ENCODE measurements at regions not wholly inside any gene's neighbourhood (a gene's known extent, or its start where the extent isn't known, plus 50 kb on each side); places are given as distances from the start of the nearest gene placed in this dataset.

GRCh38 chr15:95422255-95422654 lies 908.2 kb upstream of the NR2F2 start:
- no peak for DNase-seq

GRCh38 chr15:95425859-95426258 lies 904.6 kb upstream of the NR2F2 start:
- no peak for DNase-seq

- DNase-seq = no peak
Observed at GRCh38 chr15:95429345-95429744, 901.2 kb upstream of the NR2F2 start.

GRCh38 chr15:95431518-95431917 lies 899.0 kb upstream of the NR2F2 start:
- no peak for DNase-seq

GRCh38 chr15:95432878-95433405 lies 897.6 kb upstream of the NR2F2 start:
- no peak for DNase-seq

GRCh38 chr15:95439922-95440376 lies 890.6 kb upstream of the NR2F2 start:
- no peak for DNase-seq

- no peak for DNase-seq
Observed at GRCh38 chr15:95440712-95441111, 889.8 kb upstream of the NR2F2 start.

GRCh38 chr15:95442107-95442719 lies 888.3 kb upstream of the NR2F2 start:
- DNase-seq = no peak

GRCh38 chr15:95444860-95445259 lies 885.6 kb upstream of the NR2F2 start:
- DNase-seq = no peak

GRCh38 chr15:95446854-95447253 lies 883.6 kb upstream of the NR2F2 start:
- DNase-seq = no peak

GRCh38 chr15:95447486-95447885 lies 883.0 kb upstream of the NR2F2 start:
- no peak for DNase-seq

GRCh38 chr15:95448531-95449229 lies 881.8 kb upstream of the NR2F2 start:
- no peak for DNase-seq

- DNase-seq = no peak
Observed at GRCh38 chr15:95449230-95449628, 881.3 kb upstream of the NR2F2 start.

GRCh38 chr15:95450413-95450812 lies 880.1 kb upstream of the NR2F2 start:
- DNase-seq = no peak

- no peak for DNase-seq
Observed at GRCh38 chr15:95451938-95452337, 878.6 kb upstream of the NR2F2 start.

GRCh38 chr15:95454403-95455262 lies 875.9 kb upstream of the NR2F2 start:
- no peak for DNase-seq

- no peak for DNase-seq
Observed at GRCh38 chr15:95457520-95457919, 873.0 kb upstream of the NR2F2 start.

- DNase-seq = no peak
Observed at GRCh38 chr15:95458721-95459120, 871.8 kb upstream of the NR2F2 start.

- DNase-seq = no peak
Observed at GRCh38 chr15:95459273-95459672, 871.2 kb upstream of the NR2F2 start.

- no peak for DNase-seq
Observed at GRCh38 chr15:95464509-95464908, 866.0 kb upstream of the NR2F2 start.

GRCh38 chr15:95468820-95469219 lies 861.7 kb upstream of the NR2F2 start:
- no peak for DNase-seq

- no peak for DNase-seq
Observed at GRCh38 chr15:95469496-95470000, 861.0 kb upstream of the NR2F2 start.

GRCh38 chr15:95470529-95470928 lies 860.0 kb upstream of the NR2F2 start:
- DNase-seq = no peak
